GM12891 (cell line): ENCODE measurements at regions not wholly inside any gene's neighbourhood (a gene's known extent, or its start where the extent isn't known, plus 50 kb on each side); places are given as distances from the start of the nearest gene placed in this dataset.
A peak's percentile ranks its signal among the peaks of the same experiment; 100 is the strongest.
"Not testable (repeated sequence)": the region's sequence is repeated elsewhere in the genome, so short reads cannot be mapped to it uniquely, and the experiment has no call there.

Experiments
- DNase-seq: peaks from one replicate; pipeline ENCODE4 v3.0.0; 2011; ENCODE audit warnings: low spot score; ENCODE audit not compliant: insufficient read length
- FAIRE-seq: peaks from 2 replicates; lab custom pipeline; 2011; peaks lifted over from hg19 to GRCh38; lab: Jason Lieb, UNC
- PAX5 ChIP-seq: IDR thresholded peaks from 2 replicates; pipeline ENCODE4 v1.6.1; 2011; ENCODE audit warnings: low read length, moderate library complexity, mild to moderate bottlenecking; ENCODE audit not compliant: insufficient read depth, severe bottlenecking
- POLR2A ChIP-seq: IDR thresholded peaks from 2 replicates; pipeline ENCODE4 v1.6.1; 2011; ENCODE audit warnings: low read depth, low read length, control low read depth
- POLR2AphosphoS5 ChIP-seq: IDR thresholded peaks from 2 replicates; pipeline ENCODE4 v1.6.1; 2011; ENCODE audit warnings: low read depth, low read length, control low read depth
- POU2F2 ChIP-seq: IDR thresholded peaks from 2 replicates; pipeline ENCODE4 v1.6.1; 2011; ENCODE audit warnings: low read depth, mild to moderate bottlenecking, control low read depth, low read length, moderate library complexity
- SPI1 ChIP-seq: IDR thresholded peaks from 2 replicates; pipeline ENCODE4 v1.6.1; 2011; ENCODE audit warnings: low read depth, low read length, control low read depth
- TAF1 ChIP-seq: IDR thresholded peaks from 2 replicates; pipeline ENCODE4 v1.6.1; 2011; ENCODE audit warnings: low read depth, low read length, control low read depth

- no peak for TF ChIP-seq POU2F2
- no peak for TF ChIP-seq PAX5
- no peak for TF ChIP-seq POLR2AphosphoS5
- TF ChIP-seq TAF1 = no peak
- TF ChIP-seq POLR2A = no peak
- TF ChIP-seq SPI1 = no peak
- FAIRE-seq (no peak), DNase-seq (no peak)
These were observed 268.7 kb downstream of the SPRY2 start for GRCh38 chr13:80072231-80072630.

GRCh38 chr13:80070024-80070703 is 270.8 kb downstream of the SPRY2 start:
- TF ChIP-seq TAF1 = no peak
- no peak for TF ChIP-seq POU2F2
- TF ChIP-seq SPI1 = no peak
- TF ChIP-seq PAX5 = no peak
- TF ChIP-seq POLR2AphosphoS5 = no peak
- TF ChIP-seq POLR2A = no peak
- FAIRE-seq (no peak), DNase-seq (no peak)

- DNase-seq = no peak
- TF ChIP-seq SPI1 (no peak), POLR2AphosphoS5 (no peak), POLR2A (no peak), TAF1 (no peak), PAX5 (no peak), POU2F2 (no peak)
- no peak for FAIRE-seq
These were observed 271.6 kb downstream of the SPRY2 start for GRCh38 chr13:80069374-80069773.

- FAIRE-seq (no peak), DNase-seq (no peak)
- TF ChIP-seq POLR2AphosphoS5 (no peak), TAF1 (no peak), POU2F2 (no peak)
These were observed 274.9 kb downstream of the SPRY2 start for GRCh38 chr13:80065996-80066395.

- not testable (repeated sequence) for FAIRE-seq, DNase-seq
These were observed 278.5 kb downstream of the SPRY2 start for GRCh38 chr13:80062416-80062815.

- FAIRE-seq (no peak), DNase-seq (no peak)
- TF ChIP-seq TAF1 (no peak), POLR2AphosphoS5 (no peak), SPI1 (no peak), POU2F2 (no peak), PAX5 (no peak), POLR2A (no peak)
These were observed 281.1 kb downstream of the SPRY2 start for GRCh38 chr13:80059789-80060188.

GRCh38 chr13:80058626-80059025 is 282.3 kb downstream of the SPRY2 start:
- TF ChIP-seq PAX5 (no peak), POLR2AphosphoS5 (no peak), SPI1 (no peak)
- no peak for FAIRE-seq
- no peak for DNase-seq

GRCh38 chr13:80055847-80056246 is 285.1 kb downstream of the SPRY2 start:
- FAIRE-seq (no peak), DNase-seq (no peak)
- no peak for TF ChIP-seq TAF1
- TF ChIP-seq POU2F2 = no peak
- no peak for TF ChIP-seq SPI1
- TF ChIP-seq PAX5 = no peak
- TF ChIP-seq POLR2AphosphoS5 = no peak
- no peak for TF ChIP-seq POLR2A

GRCh38 chr13:80054806-80055205 is 286.1 kb downstream of the SPRY2 start:
- FAIRE-seq (no peak), DNase-seq (no peak)
- no peak for TF ChIP-seq POU2F2
- TF ChIP-seq PAX5 = no peak
- no peak for TF ChIP-seq TAF1
- TF ChIP-seq POLR2A = no peak
- no peak for TF ChIP-seq SPI1
- no peak for TF ChIP-seq POLR2AphosphoS5

GRCh38 chr13:80052286-80052685 is 288.6 kb downstream of the SPRY2 start:
- DNase-seq = no peak
- FAIRE-seq = no peak
- TF ChIP-seq POLR2A (no peak), POU2F2 (no peak), PAX5 (no peak), SPI1 (no peak), POLR2AphosphoS5 (no peak), TAF1 (no peak)

GRCh38 chr13:80050252-80050651 is 290.7 kb downstream of the SPRY2 start:
- FAIRE-seq = no peak
- no peak for TF ChIP-seq PAX5
- TF ChIP-seq POLR2AphosphoS5 = no peak
- no peak for TF ChIP-seq POU2F2
- TF ChIP-seq TAF1 = no peak
- TF ChIP-seq SPI1 = no peak
- no peak for TF ChIP-seq POLR2A

GRCh38 chr13:80048802-80049201 is 292.1 kb downstream of the SPRY2 start:
- peak; percentile 76 for FAIRE-seq

More at GRCh38 chr13:80050252-80050651, 290.7 kb downstream of the SPRY2 start:
- DNase-seq = no peak

More at GRCh38 chr13:80048802-80049201, 292.1 kb downstream of the SPRY2 start:
- TF ChIP-seq POLR2AphosphoS5 (no peak), PAX5 (no peak), SPI1 (peak; percentile 60), POU2F2 (peak; percentile 68; the same call in 1 of the 2 replicates), TAF1 (no peak), POLR2A (no peak)
- DNase-seq = peak; percentile 9
